Esophagus mucosa (tissue), 1 donor: ENCODE measurements at regions not wholly inside any gene's neighbourhood (a gene's known extent, or its start where the extent isn't known, plus 50 kb on each side); places are given as distances from the start of the nearest gene placed in this dataset.

Experiments
- ATAC-seq: fragments of 200-7000 bp; cut with Tn5 transposase; one replicate; pipeline ENCODE4 v1.9.1; 2020
- donor health status: DM: yes; HTN: yes; CAD: no.

- ATAC-seq = no peak
These were observed 95.3 kb upstream of the FAM136A start for GRCh38 chr2:70397186-70397585.

GRCh38 chr2:70396612-70397011, 94.7 kb upstream of the FAM136A start:
- no peak for ATAC-seq

- no peak for ATAC-seq
These were observed 92.0 kb upstream of the FAM136A start for GRCh38 chr2:70393881-70394280.

- no peak for ATAC-seq
These were observed 90.1 kb upstream of the FAM136A start for GRCh38 chr2:70391988-70392387.

GRCh38 chr2:70391259-70391658, 89.4 kb upstream of the FAM136A start:
- ATAC-seq = no peak

- no peak for ATAC-seq
These were observed 86.9 kb upstream of the FAM136A start for GRCh38 chr2:70388813-70389212.

- peak; percentile 86 for ATAC-seq
These were observed 86.3 kb upstream of the FAM136A start for GRCh38 chr2:70388128-70388527.

- ATAC-seq = no peak
These were observed 84.2 kb upstream of the FAM136A start for GRCh38 chr2:70385966-70386595.

GRCh38 chr2:70385204-70385603, 83.3 kb upstream of the FAM136A start:
- no peak for ATAC-seq

- ATAC-seq = peak; percentile 97
These were observed 80.0 kb upstream of the FAM136A start for GRCh38 chr2:70381821-70382220.

- peak; percentile 79 for ATAC-seq
These were observed 79.4 kb upstream of the FAM136A start for GRCh38 chr2:70381235-70381634.

GRCh38 chr2:70380621-70381020, 78.8 kb upstream of the FAM136A start:
- peak; percentile 24 for ATAC-seq

- ATAC-seq = no peak
These were observed 72.7 kb upstream of the FAM136A start for GRCh38 chr2:70374616-70375015.

GRCh38 chr2:70371753-70372152, 69.9 kb upstream of the FAM136A start:
- ATAC-seq = peak; percentile 69

GRCh38 chr2:70369082-70369481, 67.2 kb upstream of the FAM136A start:
- no peak for ATAC-seq

- ATAC-seq = peak; percentile 39
These were observed 66.7 kb upstream of the FAM136A start for GRCh38 chr2:70368545-70368944.

- peak; percentile 56 for ATAC-seq
These were observed 66.0 kb upstream of the FAM136A start for GRCh38 chr2:70367722-70368323.

GRCh38 chr2:70362661-70363060, 60.8 kb upstream of the FAM136A start:
- no peak for ATAC-seq

GRCh38 chr2:70360661-70361270, 58.9 kb upstream of the FAM136A start:
- ATAC-seq = peak; percentile 60

GRCh38 chr2:70357684-70358071, 55.8 kb upstream of the FAM136A start:
- no peak for ATAC-seq

GRCh38 chr2:70356941-70357683, 55.2 kb upstream of the FAM136A start:
- no peak for ATAC-seq

- ATAC-seq = peak; percentile 79
These were observed 52.5 kb upstream of the FAM136A start for GRCh38 chr2:70354264-70354949.
